Caki2 (cell line): ENCODE measurements at regions not wholly inside any gene's neighbourhood (a gene's known extent, or its start where the extent isn't known, plus 50 kb on each side); places are given as distances from the start of the nearest gene placed in this dataset.
A peak's percentile ranks its signal among the peaks of the same experiment; 100 is the strongest.
"Not testable (repeated sequence)": the region's sequence is repeated elsewhere in the genome, so short reads cannot be mapped to it uniquely, and the experiment has no call there.

Source experiments
- DNase-seq: peaks from one replicate; pipeline ENCODE4 v3.0.0-alpha.2; 2015; ENCODE audit warnings: low read depth
- in situ Hi-C: cut with HindIII; loops from 2 replicates; pipeline ENCODE4 v1.10.0; 2016; ENCODE audit warnings: low sequenced_read_pairs, low pct_unique_long_range_greater_than_20kb, mixed read lengths

DNA sequence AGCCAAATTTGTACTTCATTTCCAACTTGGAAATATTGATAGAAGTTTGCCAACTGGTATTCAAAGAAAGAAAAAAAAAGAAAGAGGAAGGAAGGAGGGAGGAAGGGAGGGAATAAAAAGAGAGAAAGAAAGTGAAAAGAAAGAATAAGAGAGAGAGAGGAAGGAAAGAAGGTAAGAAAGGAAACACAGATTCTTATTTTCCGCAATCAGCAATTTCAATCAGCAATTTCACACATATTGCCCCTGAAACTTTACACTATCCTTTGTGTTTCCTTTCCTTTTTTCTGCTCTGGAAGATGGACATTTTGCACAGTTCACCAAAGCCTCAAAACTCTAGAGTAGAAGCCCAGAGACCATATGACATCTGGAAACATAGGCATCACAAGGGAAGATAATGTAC lies 888.1 kb downstream of the REEP3 start:
- no peak for DNase-seq
- in situ Hi-C loops = no loop called here

DNA sequence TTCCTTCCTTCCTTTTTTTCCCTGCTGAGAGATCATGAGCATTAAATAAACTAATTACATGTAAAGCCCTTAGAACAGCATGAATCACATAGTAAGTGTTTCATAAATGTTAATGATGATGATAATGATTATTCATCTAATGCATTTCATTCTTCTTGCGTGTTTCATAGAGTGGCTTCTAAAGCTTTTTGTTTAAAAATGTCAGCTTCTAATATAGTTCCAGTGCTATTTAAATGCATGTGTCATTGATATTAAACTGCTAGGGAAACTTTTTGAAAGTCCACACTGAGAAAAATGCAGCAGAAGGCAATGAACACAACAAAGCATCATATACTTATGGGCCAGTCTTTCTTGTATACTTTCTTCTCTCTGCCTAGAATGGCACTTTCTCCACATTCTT lies 894.8 kb downstream of the REEP3 start:
- DNase-seq = no peak
- in situ Hi-C loops = no loop called here

DNA sequence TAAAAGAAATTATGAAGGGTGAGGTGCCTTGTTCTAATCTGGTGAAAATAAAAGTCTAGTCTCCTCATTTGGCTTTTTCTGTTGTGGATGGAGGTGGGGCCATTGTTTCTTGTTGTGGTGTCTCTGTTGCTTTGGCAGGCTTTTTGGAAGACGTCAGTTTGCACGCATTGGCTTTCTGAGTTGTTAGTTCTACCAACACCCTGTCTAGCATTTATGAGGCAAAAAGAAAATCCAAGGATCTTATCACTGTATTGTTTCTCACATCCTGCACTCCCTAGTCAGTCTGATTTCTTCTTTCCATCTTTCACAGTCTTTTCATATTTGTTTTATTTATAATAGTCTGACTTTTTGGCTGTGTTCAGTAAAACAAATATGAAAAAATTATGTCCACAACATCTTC lies 898.3 kb downstream of the REEP3 start:
- in situ Hi-C loops = no loop called here
- DNase-seq = no peak

DNA sequence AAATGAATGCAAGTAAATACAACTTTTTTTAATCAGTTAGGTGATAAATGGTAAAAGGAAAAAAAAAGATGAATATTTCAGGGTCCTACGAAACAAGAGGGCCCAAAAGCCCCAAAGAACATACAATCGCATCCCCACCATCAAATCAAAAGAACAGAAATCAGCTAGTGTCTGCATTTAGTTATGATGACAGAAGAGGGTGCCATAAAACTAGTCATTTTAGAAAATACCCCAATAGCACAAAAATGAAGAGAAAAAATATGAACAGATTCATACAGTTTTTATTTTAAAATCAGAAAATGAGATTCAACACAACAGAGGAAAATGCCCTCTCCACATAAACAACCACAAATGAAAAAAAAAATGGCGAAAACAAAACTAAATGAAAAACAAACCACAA lies 905.5 kb downstream of the REEP3 start:
- DNase-seq = no peak
- in situ Hi-C loops = no loop called here

DNA sequence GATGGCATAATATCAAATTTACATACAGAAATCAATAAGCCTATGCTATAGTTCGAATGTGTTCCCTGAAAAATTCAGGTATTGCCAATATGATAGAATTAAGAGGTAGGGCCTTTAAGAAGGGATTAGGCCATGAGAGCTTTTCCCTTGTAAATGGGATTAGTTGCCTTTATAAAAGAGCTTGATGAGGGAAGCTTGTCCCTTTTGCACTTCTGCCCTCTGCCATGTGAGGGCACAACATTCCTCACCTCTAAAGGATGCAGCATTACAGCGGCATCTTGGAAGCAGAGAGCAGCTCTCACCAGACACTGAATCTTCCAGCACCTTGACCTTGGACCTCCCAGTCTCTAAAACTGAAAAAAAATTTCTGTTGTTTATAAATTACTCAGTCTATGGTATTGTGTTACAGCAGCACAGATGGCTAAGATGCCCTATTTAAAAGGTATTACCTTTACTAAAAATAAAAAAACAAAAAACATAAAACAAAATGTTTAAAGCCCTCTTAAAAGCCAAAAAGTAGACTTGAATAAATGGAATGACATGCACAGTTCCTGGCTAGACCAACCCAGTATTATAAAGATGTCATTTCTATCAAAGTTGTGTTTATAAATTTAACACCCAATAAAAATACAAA lies 909.6 kb downstream of the REEP3 start:
- peak; percentile 16 for DNase-seq
- in situ Hi-C loops = no loop called here

DNA sequence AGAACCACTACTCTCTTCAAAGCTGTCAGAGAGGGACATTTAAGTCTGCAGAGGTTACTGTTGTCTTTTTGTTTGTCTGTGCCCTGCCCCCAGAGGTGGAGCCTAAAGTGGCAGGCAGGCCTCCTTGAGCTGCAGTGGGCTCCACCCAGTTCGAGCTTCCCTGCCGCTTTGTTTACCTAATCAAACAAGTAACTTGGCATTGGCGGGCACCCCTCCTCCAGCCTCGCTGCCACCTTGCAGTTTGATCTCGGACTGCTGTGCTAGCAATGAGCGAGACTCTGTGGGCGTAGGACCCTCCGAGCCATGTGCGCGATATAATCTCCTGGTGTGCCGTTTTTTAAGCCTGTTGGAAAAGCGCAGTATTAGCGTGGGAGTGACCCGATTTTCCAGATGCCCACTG lies 920.7 kb downstream of the REEP3 start:
- in situ Hi-C loops = not testable (repeated sequence)

DNA sequence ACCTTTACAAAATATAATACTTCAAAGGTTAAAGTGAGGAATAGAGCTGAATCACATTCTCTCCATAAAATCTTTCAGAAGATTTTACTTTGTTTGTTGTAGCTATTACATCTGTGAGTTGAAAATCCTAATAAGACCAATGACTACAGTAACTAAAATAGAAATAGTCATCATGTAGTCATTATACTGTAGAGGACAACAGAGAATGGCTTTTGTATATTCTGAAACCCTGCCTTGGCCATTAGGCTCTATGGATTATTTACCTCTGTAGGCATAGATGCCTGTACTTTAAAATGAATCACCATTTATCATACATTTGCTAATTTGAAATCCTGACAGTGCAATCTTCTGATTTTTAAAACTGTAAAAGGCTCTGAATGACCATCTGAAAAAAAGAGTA lies 923.0 kb downstream of the REEP3 start:
- in situ Hi-C loops = no loop called here
- no peak for DNase-seq

More for the DNA sequence above, 920.7 kb downstream of the REEP3 start:
- not testable (repeated sequence) for DNase-seq

DNA sequence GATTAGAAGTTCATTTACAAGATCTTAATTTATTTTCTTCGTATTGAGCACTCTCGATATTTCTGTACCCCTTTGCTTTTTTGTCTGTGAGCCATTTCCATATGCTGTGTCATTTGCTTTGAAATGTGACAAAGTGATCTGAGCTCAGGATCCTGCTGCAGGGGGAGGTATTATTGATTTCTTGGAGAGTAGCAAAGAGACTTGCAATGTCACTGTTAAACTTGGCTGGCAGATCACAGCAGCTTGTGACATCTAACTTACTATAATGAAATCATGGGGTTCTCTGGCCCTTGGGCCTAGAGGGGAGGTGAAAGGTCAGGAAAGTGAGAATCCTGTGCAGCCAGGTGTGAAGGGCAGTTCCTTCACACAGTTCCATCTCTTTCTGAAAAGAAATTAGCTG lies 923.4 kb downstream of the REEP3 start:
- DNase-seq = peak; percentile 23
- in situ Hi-C loops = no loop called here

DNA sequence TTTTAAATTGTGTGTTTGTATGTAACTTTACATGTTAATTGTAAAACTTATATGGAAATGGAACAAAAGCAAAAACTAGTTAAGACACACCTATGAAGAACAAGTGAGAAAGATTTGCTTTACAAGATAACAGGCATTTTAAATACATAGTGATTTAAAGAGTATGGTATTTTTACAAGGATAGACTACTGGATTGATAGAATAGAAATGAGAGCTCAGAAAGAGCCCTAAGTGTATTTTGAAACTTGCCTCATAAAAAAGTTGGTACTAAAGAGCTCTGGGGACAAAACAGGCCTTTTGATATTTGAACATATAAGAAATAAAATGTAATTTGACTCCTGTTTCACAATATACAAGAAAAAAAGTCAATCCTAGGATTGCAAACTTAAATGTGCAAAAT lies 928.4 kb downstream of the REEP3 start:
- DNase-seq = no peak
- in situ Hi-C loops = no loop called here

DNA sequence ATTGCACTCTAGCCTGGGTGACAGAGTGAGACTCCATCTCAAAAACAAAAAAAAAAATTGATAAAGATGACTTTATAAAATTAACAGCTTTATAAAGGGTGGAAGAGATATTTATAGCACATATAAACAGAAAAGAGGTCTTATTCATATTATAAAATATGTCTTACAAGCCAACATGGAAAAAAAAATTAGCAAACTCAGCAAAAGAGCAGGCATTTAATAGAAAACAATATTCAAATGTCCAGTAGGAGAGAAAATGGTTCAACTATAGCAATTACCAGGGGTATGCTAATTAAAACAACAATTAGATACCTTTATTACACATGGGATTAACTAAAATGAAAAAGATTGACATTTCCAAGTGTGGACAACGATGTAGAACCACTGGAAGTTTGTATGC lies 929.1 kb downstream of the REEP3 start:
- in situ Hi-C loops = no loop called here
- DNase-seq = no peak

DNA sequence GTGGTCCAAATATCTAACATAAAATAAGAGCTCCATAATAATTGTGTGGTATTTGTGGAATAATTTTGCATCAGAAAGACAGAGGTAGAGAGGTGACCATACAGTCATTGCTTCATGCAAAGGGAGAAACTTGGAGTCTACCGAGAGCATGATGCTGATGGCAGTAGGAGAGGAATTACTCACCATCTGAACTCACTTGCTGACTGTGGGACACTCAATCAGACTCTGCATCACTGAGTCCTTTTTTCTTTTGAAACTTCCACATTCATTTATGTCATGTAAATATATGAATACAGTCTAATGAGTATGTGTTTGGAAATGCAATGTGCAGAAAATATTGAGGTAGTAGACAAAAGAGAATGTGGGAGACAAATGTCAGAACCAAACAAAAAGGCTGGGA lies 933.8 kb downstream of the REEP3 start:
- in situ Hi-C loops = no loop called here
- no peak for DNase-seq

DNA sequence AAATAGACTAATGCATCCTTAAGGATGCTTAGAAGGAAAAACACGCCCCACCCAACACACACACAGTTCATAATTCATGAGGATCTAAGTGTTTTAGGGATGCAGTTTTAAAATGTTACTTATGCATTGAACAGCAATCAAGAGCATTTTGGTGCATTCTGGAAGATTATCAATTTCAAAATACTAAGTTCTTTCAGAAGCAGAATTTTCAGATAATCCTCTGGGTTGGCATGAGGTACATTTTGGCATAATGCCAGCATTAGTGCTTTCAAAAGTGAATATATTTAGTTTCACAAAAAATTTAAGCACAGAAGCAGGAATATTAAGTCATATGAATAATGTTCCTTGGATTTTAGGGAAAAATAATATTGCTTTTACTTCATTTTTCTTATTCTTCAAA lies 937.1 kb downstream of the REEP3 start:
- no peak for DNase-seq
- in situ Hi-C loops = no loop called here

DNA sequence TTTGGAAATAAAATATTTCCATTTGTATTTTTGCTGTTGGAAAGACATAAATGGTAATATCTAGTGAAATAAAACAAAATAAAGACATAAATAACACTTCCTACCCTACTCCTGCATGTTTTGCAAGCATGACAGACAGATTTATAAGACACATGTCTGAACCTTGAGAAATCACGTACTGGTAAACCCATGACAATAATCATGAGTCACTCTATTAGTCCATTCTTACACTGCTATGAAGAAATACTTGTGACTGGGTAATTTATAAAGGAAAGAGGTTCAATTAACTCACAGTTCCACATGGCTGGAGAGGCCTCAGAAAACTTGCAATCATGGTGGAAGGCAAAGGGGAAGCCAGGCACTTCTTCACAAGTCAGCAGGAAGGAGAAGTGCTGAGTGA lies 942.2 kb downstream of the REEP3 start:
- no peak for DNase-seq
- in situ Hi-C loops = no loop called here

DNA sequence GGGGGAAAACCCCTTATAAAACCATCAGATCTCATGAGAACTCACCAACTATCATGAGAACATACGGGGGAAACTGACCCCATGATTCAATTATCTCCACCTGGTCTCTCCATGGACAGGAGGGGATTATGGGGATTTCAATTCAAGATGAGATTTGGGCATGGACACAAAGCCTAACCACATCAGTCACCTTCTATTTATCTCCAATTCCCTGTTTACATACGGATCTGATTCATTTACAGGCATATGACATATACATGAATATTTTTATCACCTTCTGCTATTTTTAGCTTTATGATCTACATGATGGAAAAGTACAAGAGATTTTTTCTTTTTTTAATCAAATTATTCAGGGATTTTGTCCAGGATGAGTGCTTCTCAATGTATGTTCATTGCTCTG lies 944.5 kb downstream of the REEP3 start:
- in situ Hi-C loops = no loop called here
- no peak for DNase-seq

DNA sequence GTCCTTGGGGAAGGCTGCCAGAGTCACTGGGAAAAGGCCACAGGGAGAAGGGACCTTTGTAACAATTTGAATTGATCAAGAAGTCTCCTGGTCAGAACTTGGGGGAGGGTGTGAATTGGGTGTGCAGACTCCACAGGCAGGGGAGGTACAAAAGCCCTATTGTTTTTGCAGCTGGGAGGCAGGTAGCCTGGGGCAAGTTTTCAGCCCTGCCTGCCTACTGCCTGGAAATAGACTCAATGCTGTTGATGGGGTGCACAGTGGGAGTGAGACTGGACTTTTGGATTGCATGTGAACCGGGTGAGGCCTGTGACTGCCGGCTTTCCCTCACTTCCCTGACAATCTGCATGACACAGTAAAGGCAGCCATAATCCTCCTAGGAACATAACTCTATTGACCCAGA lies 947.0 kb downstream of the REEP3 start:
- no peak for DNase-seq
- in situ Hi-C loops = no loop called here

DNA sequence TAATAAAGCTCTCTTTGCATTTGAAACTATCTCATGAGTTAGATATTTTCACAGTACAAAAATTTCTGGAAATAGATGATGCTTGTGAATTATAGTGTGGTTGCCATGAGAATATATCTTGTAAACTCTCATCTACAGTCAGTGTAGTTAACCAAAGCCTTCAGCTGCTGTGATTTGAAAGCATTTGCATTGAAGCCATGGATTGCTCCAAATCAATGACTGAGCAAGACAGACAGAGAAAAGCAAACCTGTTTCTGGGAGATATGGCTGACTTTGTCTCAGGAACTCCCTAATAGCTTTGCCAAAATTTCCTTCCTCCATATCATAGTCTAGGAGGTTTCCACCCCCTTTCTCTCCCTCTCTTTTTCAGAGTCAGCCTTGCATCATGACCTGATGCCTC lies 955.3 kb downstream of the REEP3 start:
- in situ Hi-C loops = no loop called here
- no peak for DNase-seq

DNA sequence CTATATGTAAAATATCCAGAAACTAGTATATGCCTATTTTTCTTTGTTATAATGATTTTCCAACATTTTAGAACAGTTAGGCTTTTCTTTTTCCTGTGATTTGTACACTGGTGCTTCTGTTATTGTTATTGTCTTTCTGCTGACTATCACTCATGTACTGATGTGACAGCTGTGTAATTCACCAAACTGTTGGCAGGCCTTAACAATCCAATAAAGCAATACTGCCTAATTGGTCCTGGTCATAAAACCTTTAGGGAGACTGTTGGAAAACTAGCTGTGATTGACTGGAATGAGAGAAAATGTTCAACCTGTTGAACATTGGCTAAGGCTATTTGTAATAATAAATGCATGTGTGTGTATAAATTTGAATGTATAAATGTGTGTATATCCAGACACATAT lies 956.6 kb downstream of the REEP3 start:
- DNase-seq = no peak
- in situ Hi-C loops = no loop called here

DNA sequence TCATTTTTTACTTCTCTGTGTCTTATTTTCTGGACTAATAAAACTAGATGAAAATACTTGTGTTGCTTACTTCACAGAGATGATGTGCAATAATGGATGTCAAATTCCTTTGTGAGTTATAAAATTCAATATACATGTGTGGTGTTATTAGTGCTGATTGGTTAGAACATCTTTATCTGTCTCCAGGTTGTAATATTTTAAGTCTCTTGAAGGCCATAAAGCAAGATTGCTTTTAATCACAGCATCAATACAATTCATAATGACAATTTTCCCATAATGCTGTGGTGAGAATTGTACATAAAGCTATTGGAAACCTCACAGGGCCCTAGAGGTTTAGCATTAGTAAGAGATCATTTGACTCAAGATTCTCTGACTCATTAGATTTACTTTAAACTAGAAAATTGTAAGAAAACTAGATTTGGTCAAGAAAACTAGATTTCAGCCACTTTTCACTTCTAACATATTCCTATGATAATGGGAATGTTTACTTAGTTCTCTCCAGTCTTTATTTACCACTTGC lies 963.7 kb downstream of the REEP3 start:
- in situ Hi-C loops = no loop called here
- no peak for DNase-seq

DNA sequence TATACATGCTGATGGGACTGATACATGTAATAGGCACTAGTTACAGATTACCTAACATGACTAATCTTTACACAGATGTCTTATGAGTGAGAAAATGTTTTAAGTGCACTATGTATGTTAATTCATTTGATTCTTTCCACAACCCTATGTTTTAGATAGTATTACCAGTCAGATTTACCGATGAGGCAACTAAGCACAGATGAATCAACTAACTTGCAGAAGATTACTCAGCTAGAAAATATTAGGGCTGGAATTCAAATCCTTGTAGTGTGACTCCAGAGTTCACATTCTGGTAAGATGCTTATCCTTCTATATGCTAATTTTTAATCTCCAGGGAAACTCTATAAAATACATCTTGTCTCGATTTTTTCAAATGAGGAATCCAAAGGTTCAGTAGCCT lies 964.9 kb downstream of the REEP3 start:
- DNase-seq = peak; percentile 14
- in situ Hi-C loops = no loop called here

DNA sequence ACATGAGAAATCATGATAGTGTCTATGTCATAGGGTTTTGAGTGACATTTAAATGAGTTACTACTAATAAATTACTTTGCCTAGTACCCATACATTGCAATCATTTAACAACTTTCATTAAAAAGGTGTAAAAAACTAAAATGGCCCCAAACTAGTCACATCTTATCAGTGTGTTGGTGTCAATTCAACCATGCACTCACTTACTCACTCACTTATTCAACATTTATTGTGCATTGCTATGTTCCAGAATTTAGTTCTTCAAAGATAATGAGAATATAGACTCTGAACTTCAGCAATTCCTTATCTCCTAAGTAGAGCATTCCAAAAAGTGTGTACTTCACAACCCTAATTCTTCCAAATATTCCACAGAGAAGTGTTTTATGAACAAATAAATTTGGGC lies 965.7 kb downstream of the REEP3 start:
- DNase-seq = no peak
- in situ Hi-C loops = no loop called here

DNA sequence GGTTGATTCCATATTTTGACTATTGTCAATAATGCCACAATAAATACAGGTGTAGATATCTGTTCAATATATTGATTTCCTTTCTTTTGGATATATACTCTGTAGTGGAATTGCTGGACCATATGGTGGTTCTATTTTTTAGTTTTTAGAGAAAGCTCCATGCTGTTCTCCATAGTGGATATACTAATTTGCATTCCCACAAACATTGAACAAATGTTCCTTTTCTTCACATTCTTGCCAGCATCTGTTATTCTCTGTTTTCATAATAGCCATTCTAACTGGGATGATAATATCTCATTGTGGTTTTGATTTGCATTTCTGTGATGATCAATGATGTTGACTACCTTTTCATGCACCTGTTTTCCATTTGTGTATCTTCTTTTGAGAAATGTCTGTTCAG lies 973.7 kb downstream of the REEP3 start:
- DNase-seq = no peak
- in situ Hi-C loops = no loop called here
